ENCODE measurements at regions not wholly inside any gene's neighbourhood (a gene's known extent, or its start where the extent isn't known, plus 50 kb on each side); places are given as distances from the start of the nearest gene placed in this dataset.

DNA sequence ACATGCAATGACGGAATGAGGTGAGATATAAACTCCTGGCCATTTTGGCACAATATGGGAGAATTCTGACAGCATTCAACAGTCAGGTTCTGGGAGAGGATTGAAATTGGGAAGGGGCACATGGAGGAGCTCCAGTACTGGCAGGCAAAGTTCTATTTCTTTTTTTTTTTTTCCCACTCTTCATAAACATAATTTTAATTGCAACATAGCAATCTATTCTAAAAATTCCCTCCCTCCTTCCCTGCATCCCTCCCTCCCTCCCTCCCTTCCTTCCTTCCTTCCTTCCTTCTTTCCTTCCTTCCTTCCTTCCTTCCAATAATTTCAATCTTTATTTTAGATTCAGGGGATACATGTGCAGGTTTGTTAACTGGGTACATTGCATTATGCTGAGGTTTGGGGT lies 93.2 kb downstream of the PTCSC3 start:
- no peak for DNase-seq (ENCODE audit: low read depth)

DNA sequence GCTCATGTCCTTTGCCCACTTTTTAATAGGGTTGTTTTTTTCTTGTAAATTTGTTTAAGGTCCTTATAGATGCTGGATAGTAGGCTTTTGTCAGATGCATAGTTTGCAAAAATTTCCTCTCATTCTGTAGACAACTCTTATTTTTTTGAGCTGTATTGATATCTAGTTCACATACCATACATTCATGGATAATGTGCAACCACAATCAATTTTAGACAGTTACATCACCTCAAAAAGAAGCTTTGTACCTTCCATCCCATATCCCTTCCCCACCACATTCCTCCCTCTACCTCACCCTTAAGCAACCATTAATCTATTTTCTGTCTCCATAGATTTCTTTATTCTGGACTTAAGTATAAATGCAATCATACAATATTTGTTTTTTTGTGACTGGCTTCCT lies 98.4 kb downstream of the PTCSC3 start:
- DNase-seq (ENCODE audit: low read depth): no peak

DNA sequence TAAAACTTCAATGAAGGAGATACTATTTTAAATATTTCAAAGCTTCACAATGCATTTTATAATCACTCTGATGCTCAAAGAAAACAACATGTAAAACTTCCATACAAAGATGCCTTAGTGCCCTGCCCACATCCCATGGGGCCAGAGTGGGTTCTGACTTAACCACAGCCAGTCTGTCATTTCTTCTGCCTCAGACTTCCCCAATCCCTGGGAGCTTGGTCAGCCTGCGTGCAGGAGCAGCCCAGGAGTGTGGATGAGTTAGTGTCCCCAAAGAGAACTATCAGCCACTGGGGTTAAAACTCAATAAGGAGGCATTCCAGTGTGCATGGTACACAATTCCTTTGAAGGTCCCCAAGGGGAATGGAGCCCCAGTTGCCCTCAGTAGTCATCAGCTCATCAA lies 100.3 kb downstream of the PTCSC3 start:
- no peak for DNase-seq (ENCODE audit: low read depth)

DNA sequence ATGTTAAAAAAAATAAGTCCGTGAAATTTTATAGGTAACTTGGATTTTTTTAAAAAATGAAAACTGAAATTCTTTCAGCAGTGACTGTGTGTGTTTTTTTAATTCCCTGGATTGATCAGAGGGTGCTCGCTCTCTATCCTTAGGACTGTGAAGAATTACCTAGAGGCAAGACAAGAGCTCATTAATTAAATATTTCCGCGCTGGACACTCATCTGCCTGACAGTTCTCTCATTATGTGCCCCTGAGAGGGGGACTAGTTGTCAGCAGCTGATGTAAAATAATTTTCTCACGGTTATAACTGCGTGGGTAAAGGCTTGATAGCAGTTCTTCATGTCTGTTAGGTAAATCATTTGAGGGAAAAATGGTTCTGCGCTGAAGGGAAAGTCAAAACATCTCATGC lies 101.3 kb downstream of the PTCSC3 start:
- DNase-seq (ENCODE audit: low read depth): no peak

DNA sequence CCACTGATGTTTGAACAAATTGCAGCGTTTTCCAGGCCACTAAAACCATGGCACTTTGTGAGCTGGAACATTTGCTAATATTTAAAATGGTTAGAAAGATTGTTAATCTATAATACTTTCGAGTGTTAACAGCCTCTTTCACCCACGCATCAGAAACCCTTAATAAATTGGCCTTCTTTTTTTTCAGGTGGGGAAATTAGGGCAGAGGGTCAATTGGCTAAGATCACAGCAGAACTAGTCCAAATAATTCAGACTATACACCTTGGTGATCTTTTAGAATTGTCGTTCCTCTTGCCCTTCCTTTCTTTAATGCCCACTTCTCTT lies 105.8 kb downstream of the PTCSC3 start:
- DNase-seq (ENCODE audit: low read depth): no peak

DNA sequence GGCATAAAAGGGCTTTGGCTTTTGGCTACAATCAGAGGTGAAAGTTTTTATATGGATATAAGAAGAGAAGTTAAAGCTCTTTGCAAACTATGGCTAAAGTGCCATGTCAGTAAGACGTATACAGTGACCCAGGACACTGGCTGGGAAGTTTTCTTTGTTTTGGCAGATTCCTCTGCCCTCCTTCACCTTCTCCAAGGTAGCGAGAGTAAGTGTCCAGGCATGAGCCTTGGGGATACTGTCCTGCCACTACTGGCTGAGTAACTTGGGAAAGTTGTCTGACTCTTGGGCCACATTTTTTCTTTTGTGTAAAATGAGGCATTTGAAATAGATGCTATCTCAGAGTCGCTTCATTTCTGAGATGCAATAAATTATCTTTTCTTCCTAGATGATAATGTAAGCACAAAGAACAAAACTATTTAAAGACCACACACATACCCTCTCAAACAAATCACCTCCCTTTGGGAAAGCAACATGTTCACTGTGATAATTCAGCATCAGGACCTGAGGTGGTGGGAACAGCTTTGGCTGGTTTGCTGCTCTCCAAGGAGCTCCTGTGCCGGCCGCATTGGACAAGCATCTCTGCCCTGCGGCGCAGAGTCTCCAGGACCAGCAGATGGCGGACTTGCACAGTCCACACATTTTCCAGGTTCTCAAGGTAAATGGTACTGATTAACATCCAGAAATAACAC lies 106.3 kb downstream of the PTCSC3 start:
- no peak for DNase-seq (ENCODE audit: low read depth)

DNA sequence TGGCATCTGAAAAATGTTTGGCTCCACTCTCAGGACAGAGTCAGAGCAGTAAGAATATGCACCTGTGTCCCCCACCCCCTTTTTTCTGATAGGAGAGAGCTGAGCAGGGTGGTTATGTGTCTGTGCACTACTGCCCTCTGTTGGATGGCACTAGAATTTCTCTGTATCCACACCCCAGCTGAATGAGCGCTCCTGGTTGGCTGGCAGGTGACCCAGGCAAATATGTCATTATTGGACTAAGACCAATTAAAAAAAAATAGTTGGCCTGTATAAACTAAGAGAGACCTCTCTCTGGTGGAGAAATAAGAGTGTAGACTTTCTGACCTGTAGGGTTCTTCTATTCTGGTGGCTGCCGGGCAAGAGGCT lies 107.0 kb downstream of the PTCSC3 start:
- no peak for DNase-seq (ENCODE audit: low read depth)

DNA sequence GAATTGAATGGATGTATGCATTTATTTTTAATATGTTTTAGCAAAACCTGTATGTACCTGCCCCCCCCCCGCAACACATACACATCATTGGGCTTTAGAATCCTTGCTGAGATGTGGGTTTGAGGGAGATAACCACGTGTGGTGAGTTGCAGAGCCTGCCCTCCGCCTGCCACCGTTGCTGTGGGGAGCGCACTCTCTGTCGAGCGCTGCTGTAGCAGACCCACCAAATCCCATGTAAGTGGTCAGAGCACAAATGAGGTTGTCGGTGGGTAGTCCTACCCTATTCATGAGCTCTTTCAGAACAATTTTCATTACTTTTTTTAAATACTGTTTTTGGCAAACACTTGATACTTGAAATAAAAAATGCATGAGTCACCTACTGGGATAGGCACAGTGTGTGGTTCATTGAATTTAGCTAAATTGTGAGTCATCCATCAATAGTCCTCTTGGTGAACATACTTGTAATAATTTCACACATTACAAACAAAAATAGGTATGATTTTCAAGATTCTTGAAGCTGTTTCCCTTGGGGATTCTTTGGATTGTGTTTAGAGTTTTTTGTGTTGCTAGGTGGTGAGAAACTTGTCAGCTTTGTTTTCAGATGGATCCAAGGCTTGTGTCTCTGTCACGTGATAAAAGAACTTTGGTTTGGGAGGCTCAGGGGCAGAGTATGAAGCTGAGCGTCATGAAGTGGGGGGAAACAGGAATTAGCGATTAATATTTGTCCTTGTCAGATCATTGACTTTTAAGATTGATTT lies 107.6 kb downstream of the PTCSC3 start:
- DNase-seq (ENCODE audit: low read depth): no peak

DNA sequence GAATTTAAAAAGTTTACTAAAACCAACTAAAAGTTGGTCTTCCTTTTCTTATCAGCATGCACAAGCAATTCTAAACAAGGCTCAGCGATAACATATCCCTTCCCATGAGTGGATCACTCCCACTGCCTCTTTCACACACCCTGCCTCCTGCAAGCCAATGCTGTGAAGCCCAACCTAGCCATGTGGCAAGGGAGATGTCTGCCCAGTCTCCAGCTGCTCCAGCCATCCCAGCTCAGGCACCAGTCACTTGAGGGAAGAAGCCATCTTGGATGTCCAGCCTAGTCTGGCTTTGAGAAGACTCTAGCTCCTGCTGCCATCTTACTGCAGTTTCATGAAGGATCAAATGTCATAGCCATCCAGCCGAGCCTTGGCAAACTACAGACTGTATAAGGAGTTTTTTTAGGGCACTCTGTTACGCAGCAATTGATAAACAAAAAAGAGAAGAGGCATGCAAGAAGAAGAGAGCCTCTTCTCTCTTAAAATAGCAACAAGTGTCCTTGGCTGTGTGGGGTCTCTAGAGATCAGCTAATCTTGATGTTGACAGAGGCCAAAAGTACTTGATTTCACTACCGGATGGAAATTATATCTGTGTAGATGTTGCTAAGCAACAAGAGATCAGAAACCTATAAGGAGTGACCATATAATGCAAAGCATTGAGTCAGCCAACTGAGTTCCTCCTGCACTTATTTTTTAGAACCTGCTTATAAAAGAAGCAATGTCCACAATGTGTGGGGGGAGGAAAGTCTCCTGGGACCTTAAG lies 108.9 kb downstream of the PTCSC3 start:
- DNase-seq (ENCODE audit: low read depth): no peak

DNA sequence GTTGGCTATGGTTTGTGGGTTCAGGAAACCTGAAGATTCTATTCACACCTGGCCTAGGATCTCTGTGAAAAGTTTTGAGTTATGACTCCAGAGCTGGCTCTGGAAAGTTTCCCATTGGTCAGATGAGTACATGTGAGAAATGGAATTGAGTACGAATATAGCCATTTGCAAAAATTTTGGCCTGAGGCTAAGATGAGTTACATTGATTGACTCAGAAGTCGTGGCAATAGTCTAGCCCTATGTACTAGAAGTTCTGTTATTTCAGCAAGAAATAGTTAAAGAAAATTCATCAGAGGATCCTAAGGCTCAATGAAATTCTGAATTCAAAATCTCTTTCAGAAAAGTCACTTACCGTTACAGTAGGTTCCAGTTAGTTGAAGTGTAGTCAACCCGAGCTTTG lies 109.9 kb downstream of the PTCSC3 start:
- no peak for DNase-seq (ENCODE audit: low read depth)

DNA sequence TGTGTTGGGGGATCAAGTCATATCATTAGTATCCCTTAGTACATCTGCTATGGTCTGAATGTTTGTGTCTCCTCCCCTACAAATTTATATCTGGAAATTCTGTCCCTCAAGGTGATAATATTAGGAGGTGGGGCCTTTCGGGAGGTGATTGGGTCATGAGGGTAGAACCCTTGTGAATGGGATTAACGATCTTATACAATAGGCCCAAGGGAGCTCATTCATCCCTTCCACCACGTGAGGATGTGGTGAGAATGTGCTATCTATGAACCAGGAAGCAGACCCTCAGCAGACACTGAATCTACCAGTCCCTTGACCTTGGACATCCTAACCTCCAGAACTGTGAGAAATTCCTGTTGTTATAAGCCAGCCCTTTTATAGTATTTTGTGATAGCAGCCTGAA lies 110.7 kb downstream of the PTCSC3 start:
- no peak for DNase-seq (ENCODE audit: low read depth)

DNA sequence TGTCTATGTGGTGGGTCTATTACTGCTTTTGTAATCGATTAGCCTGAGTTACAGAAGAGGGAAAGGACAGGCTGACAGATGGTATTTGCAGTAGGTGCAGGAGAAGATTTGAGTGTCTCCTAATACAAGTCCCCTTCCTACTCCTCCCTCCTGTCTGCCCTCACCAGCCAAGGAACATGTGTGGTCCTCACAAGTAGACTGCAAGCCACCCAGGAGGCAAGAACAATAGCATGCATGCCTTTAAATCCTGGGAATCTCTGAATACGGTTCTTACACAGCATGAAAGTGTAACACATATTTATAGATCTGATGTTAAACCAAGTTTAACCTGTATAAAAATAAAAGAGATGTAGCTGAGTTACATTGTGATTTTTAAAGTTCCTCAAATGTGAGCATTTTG lies 117.0 kb downstream of the PTCSC3 start:
- no peak for DNase-seq (ENCODE audit: low read depth)

DNA sequence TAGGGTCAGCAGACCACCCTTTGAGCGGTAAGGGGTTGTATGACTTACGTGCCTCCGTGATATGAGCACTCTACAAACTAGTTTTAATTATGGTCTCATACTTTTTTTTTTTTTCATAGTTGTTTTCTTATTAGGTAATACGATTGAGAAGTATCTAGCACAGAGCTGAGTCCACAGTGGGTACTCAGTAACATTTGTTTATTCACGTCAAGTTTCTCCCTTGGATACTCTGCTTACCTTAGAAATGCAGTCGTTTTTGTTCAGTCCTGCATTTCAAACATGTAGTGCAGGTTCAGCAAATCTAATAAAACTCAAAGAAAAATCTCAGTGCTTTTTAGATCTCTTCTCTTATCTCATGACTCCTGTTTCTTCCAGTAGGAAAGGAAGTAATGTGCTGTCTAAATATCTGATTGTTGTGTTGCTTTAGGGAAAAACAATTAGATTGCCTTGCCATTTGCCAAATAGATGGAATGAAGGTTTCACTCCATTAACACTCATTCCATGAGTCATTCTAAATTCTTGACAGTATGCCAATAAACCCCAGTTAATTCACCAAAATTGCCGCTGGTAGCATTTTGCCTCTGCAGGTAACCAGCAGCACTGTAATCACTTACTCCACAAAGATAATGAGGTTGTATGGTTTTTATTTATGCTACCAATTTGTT lies 118.9 kb downstream of the PTCSC3 start:
- no peak for DNase-seq (ENCODE audit: low read depth)

DNA sequence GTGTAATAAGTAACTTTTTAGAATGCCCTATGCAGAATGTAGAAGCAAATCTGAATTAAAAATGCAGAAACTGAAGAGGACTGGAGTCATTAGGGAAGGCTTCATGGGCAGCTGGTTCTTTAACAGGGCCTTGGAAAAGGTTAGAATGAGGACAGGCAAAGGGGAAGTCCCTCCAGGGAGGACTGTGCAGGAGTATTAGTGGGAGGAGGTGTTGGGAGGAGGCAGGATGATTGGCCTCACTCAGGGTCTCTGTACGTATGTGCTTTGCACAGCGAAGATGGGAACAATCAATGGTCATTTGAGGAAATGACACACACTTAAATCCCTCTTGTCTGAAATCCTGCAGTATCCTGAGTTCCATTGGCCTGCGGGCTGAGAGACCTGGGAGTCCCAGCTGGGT lies 119.7 kb downstream of the PTCSC3 start:
- DNase-seq (ENCODE audit: low read depth): no peak

DNA sequence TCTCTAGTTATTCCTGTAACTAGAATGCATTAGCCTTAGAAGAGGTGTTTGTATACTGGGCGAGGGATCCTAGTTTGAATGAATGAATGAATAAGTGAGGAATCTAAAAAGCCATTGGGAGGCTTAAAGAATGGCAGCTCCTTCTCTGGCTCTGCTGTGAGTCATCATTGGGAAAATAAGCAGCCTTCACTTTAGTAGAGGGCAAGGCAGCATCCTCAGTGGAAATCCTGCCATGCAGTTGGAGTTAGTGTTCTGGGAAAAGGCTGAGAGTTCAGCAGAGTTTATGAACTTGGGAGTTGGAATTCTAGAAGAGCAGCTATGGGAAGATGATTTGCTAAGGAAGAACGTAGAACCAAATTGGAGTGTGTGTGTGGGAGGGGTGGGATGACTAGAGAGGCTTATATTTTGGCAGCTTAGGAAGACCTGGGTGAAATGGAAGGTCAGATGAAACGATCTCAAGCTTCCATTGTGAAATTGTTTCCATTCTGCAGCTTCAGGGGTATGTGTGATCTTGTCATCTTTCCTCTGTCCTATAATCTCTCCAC lies 120.8 kb downstream of the PTCSC3 start:
- no peak for DNase-seq (ENCODE audit: low read depth)

DNA sequence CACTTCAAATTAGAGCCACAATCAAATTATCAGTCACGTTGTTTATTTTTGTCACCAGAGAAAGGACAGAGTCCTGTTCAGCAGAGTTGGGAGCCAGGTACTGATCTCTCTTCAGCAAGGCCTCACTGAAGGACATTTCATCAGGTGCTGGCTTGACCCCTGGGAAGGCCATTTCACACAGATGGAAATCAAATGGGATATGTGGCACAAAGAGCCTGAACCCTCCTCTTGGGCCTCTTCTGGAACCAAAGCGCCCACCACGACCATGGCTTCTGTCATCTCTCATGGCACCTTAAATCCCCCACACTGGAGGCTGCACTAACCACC lies 121.5 kb downstream of the PTCSC3 start:
- no peak for DNase-seq (ENCODE audit: low read depth)

DNA sequence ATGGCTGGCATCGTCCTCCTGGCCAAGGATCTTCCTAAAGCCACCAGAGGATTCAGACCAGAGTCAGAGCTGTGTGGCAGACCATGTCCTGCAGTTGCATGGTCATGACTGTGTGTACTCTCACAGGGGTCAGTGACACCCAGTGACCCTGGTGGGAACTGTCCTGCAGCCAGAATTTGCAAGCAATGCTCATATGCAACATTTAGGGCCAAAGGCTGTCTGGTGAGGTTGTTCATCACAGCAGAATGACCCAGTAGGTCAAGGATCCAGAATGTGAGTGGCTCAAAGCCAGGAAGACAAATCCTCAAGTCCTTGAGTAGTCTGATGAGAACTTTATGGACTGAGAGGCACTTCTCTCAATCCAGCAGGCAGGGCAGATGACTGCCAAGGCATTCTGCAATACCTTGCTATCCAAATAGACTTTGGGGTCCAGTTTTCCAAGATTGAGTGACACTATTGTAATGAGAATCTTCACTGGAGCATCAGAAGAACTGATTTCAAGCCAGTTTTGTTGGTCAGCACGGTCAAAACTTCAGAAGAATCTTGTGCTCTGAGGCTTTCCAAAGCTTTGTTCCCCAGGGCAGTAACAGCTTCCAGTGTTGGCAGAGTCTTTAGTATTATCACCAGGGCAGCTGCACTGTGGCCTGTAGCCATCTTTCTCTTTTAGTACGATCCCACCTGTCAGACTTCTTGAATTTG lies 122.0 kb downstream of the PTCSC3 start:
- DNase-seq (ENCODE audit: low read depth): no peak

DNA sequence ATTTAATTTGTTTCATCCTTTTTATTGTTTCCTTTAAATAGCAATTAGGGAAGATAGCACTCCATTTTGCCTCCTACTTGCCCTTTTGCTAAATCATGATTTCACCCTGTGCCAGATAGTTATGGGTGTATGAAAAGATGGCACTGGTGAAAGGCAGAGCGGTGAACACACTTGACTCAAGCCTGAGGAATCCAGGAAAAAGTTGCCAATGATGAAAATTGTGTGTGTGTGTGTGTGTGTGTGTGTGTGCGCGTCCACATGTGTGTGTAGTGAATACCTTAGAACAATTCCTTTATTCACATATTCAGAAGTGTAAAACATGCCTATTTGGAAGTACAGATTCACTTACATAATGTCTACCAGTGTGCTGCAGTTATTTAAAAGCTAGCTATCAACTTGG lies 123.8 kb downstream of the PTCSC3 start:
- DNase-seq (ENCODE audit: low read depth): no peak

DNA sequence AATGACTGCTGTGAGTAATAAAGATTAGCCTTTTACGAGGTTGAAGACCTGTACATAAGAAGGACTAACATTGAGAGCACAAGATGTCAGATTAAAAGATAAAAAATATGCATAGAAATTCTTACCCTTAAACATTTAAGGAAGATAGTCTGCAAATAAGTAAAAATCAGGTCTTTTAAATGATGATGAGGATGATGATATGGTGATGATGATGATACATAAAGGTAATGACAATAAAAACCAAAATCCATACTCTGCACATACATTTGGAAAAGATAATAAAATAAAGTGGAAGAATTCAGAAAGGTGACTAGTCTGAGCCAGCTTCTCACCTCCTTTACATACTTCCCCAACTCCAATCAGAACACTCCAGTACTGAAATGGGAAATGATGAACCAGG lies 124.5 kb downstream of the PTCSC3 start:
- no peak for DNase-seq (ENCODE audit: low read depth)

DNA sequence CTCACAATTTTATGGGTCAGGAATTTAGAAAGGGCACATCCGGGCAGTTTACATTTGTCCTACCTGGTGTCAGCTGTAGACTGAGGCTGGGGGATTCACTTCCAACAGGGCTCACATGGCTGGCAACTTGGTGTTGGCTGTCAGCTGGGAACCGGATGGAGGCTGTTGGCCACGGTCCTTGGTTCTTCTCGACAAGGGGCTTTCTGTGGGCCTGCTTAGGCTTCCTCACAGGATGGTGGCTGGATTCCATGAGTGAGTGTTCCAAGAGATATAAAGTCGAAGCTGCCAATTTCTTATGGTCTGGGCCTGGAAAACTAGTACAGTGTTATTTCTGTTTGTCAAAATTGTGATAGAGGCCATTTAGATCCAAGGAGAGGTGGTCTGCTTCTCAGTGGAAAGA lies 127.9 kb downstream of the PTCSC3 start:
- DNase-seq (ENCODE audit: low read depth): no peak

DNA sequence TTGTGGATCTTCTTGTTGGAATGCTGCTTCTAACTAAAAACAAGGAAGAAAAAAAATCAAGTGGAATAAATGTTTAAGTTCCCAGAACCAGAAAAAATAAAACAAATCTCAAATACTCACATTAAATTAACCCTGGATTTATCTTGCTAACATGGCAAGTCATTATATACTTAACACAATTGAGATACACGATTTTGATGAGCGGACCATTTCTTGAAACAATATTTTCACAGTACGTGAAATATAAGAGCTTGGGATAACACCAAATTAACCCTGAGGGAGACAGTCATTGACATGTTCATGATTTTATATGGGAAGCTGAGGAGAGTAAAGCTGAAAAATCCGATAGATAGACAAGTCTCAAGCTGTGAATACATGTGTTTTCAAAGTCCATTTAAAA lies 128.6 kb downstream of the PTCSC3 start:
- no peak for DNase-seq (ENCODE audit: low read depth)

DNA sequence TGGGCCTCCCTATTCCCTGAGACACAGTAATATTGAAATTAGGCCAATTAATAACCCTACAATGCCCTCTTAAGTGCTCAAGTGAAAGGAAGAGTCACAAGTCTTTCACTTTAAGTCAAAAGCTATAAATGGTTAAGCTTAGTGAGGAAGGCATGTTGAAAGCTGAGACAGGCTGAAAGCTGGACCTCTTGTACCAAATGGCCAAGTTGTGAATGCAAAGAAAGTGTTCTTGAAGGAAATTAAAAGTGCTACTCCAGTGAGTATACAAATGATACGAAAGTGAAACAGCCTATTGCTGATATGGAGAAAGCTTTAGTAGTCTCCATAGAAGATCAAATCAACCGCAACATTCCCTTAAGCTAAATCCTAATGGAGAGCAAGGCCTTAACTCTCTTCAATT lies 140.8 kb downstream of the PTCSC3 start:
- no peak for DNase-seq (ENCODE audit: low read depth)

All from stimulated activated CD8-positive, alpha-beta memory T cell treated with anti-CD3 and anti-CD28 coated beads, Interleukin-4, amount 100 ng/mL, for 24 hours (primary cell).